GM21447 (cell line): ENCODE measurements at regions not wholly inside any gene's neighbourhood (a gene's known extent, or its start where the extent isn't known, plus 50 kb on each side); places are given as distances from the start of the nearest gene placed in this dataset.
"Not testable (repeated sequence)": the region's sequence is repeated elsewhere in the genome, so short reads cannot be mapped to it uniquely, and the experiment has no call there.

Source experiments
- ATAC-seq: cut with Tn5 transposase; IDR thresholded peaks from one replicate; pipeline ENCODE4 v1.9.1; 2021; ENCODE audit not compliant: unreplicated experiment

GRCh38 chr12:105480162-105480561 lies 149.7 kb downstream of the C12orf75 start:
- ATAC-seq, result no peak

GRCh38 chr12:105481392-105482300 lies 151.2 kb downstream of the C12orf75 start:
- ATAC-seq, result no peak

- ATAC-seq, result no peak
These were observed 152.5 kb downstream of the C12orf75 start for GRCh38 chr12:105482951-105483350.

- no peak for ATAC-seq
These were observed 153.2 kb downstream of the C12orf75 start for GRCh38 chr12:105483691-105484090.

GRCh38 chr12:105485321-105485910 lies 154.9 kb downstream of the C12orf75 start:
- ATAC-seq, result no peak

- no peak for ATAC-seq
These were observed 155.4 kb downstream of the C12orf75 start for GRCh38 chr12:105485921-105486320.

GRCh38 chr12:105487963-105488362 lies 157.5 kb downstream of the C12orf75 start:
- no peak for ATAC-seq

- no peak for ATAC-seq
These were observed 162.4 kb downstream of the C12orf75 start for GRCh38 chr12:105492591-105493545.

- no peak for ATAC-seq
These were observed 168.7 kb downstream of the C12orf75 start for GRCh38 chr12:105499205-105499604.

GRCh38 chr12:105500676-105501075 lies 170.2 kb downstream of the C12orf75 start:
- not testable (repeated sequence) for ATAC-seq

- ATAC-seq, result no peak
These were observed 172.0 kb downstream of the C12orf75 start for GRCh38 chr12:105502426-105502930.

- ATAC-seq, result no peak
These were observed 173.1 kb downstream of the C12orf75 start for GRCh38 chr12:105503619-105504018.

- no peak for ATAC-seq
These were observed 173.8 kb downstream of the C12orf75 start for GRCh38 chr12:105504286-105504685.

- no peak for ATAC-seq
These were observed 176.3 kb downstream of the C12orf75 start for GRCh38 chr12:105506678-105507310.

- no peak for ATAC-seq
These were observed 177.0 kb downstream of the C12orf75 start for GRCh38 chr12:105507311-105508038.

GRCh38 chr12:105508096-105508495 lies 177.6 kb downstream of the C12orf75 start:
- ATAC-seq, result no peak

- ATAC-seq, result no peak
These were observed 180.0 kb downstream of the C12orf75 start for GRCh38 chr12:105510526-105510925.

- not testable (repeated sequence) for ATAC-seq
These were observed 182.4 kb downstream of the C12orf75 start for GRCh38 chr12:105512861-105513260.

GRCh38 chr12:105522166-105522825 lies 191.8 kb downstream of the C12orf75 start:
- ATAC-seq, result no peak
